Calu3 (cell line): ENCODE measurements at regions not wholly inside any gene's neighbourhood (a gene's known extent, or its start where the extent isn't known, plus 50 kb on each side); places are given as distances from the start of the nearest gene placed in this dataset.

ENCODE experiments used
- BruUV-seq: library from RNA; stranded (reverse); fragments of 400-500 nt; replicated peaks from 2 replicates; lab custom pipeline; 2021; lab: Mats Ljungman, UMichigan
- CTCF ChIA-PET: fragments of 300-600 bp; sonication (Branson Sonifier 250); formaldehyde crosslinking; loops from one replicate; lab custom pipeline; 2022; ENCODE audit warnings: antibody characterized with exemption; lab: Charles Lee
- DNase-seq: peaks from one replicate; pipeline ENCODE4 v3.0.0; 2022
- H3K27ac Mint-ChIP-seq: one replicate; pipeline ENCODE4 v1.8.0; 2022; ENCODE audit warnings: mixed read lengths; ENCODE audit not compliant: unreplicated experiment
- H3K27me3 Mint-ChIP-seq: one replicate; pipeline ENCODE4 v1.8.0; 2022; ENCODE audit warnings: mixed read lengths; ENCODE audit not compliant: unreplicated experiment
- H3K36me3 Mint-ChIP-seq: one replicate; pipeline ENCODE4 v1.8.0; 2022; ENCODE audit warnings: mild to moderate bottlenecking, moderate library complexity, mixed read lengths; ENCODE audit not compliant: insufficient read depth, unreplicated experiment
- H3K4me1 Mint-ChIP-seq: one replicate; pipeline ENCODE4 v1.8.0; 2022; ENCODE audit warnings: mild to moderate bottlenecking, low read depth, mixed read lengths; ENCODE audit not compliant: unreplicated experiment
- H3K4me3 Mint-ChIP-seq: one replicate; pipeline ENCODE4 v1.8.0; 2022; ENCODE audit warnings: mild to moderate bottlenecking, low read depth, moderate library complexity, mixed read lengths; ENCODE audit not compliant: unreplicated experiment
- H3K9me3 Mint-ChIP-seq: one replicate; pipeline ENCODE4 v1.8.0; 2022; ENCODE audit warnings: low read depth, mixed read lengths; ENCODE audit not compliant: unreplicated experiment
- CTCF ChIP-seq: fragments of 200-600 bp; IDR thresholded peaks from one replicate; pipeline ENCODE4 v1.8.0; 2022; ENCODE audit warnings: antibody characterized with exemption; ENCODE audit not compliant: unreplicated experiment
- intact Hi-C: fragments of 100-400 bp; cut with micrococcal nuclease; formaldehyde crosslinking; loops from one replicate; pipeline ENCODE4 v1.10.0; 2022; ENCODE audit not compliant: unreplicated experiment

DNA sequence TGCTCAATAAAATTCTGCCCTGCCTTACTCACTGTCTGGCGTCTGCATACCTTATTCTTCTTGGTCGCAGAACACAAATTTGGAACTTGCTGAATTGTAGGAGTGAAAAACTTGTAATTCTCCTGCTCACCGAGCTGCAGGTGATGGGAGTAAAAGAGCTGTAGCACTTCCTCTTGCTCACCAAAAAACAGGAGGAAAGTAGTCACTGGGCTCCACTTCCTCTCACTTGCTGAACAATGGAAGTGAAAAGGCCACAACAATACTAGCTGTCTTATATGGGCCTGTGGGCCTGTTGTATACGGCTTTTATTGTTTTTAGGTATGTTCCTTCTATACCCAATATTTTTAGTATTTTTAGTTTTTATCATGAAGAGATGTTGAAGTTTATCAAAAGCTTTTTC, 978.7 kb downstream of the SLITRK5 start:
- Mint-ChIP-seq H3K9me3 (no peaks in the 10 kb centered on the region), H3K36me3 (no peaks in the 10 kb centered on the region), H3K27ac (no peak overlapping the region), H3K27me3 (no peaks in the 10 kb centered on the region), H3K4me1 (no peaks in the 10 kb centered on the region), H3K4me3 (no peak overlapping the region)
- BruUV-seq = no TSS peak
- intact Hi-C loops = no loop called here
- CTCF ChIA-PET = no interaction called here
- no peak for DNase-seq
- no peak for TF ChIP-seq CTCF

DNA sequence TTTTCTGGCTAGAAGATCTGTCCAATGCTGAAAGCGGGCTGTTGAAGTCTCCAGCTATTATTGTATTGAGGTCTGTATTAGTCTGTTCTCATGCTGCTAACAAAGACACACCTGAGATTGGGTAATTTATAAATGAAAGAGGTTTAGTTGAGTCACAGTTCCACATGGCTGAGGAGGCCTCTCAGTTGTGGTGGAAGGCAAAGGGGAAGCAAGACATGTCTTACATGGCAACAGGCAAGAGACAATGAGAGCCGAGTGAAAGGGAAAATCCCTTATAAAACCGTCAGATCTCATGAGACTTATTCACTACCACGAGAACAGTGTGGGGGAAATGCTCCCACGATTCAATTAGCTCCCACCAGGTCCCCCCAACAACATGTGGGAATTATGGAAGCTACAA, 980.4 kb downstream of the SLITRK5 start:
- Mint-ChIP-seq H3K36me3 (no peaks in the 10 kb centered on the region), H3K4me1 (no peaks in the 10 kb centered on the region), H3K27me3 (no peaks in the 10 kb centered on the region), H3K4me3 (no peak overlapping the region), H3K9me3 (no peaks in the 10 kb centered on the region), H3K27ac (no peak overlapping the region)
- no peak for TF ChIP-seq CTCF
- BruUV-seq = no TSS peak
- intact Hi-C loops = no loop called here
- DNase-seq = no peak
- CTCF ChIA-PET = no interaction called here

GRCh38 chr13:88656751-88657150, 985.6 kb downstream of the SLITRK5 start:
- Mint-ChIP-seq H3K27ac (no peak overlapping the region), H3K27me3 (no peaks in the 10 kb centered on the region), H3K36me3 (no peaks in the 10 kb centered on the region), H3K4me3 (no peak overlapping the region), H3K9me3 (peaks cover 3% of the 10 kb centered on the region), H3K4me1 (no peaks in the 10 kb centered on the region)
- TF ChIP-seq CTCF = no peak
- no TSS peak for BruUV-seq
- intact Hi-C loops = no loop called here
- CTCF ChIA-PET = no interaction called here
- DNase-seq = peak; percentile 1

DNA sequence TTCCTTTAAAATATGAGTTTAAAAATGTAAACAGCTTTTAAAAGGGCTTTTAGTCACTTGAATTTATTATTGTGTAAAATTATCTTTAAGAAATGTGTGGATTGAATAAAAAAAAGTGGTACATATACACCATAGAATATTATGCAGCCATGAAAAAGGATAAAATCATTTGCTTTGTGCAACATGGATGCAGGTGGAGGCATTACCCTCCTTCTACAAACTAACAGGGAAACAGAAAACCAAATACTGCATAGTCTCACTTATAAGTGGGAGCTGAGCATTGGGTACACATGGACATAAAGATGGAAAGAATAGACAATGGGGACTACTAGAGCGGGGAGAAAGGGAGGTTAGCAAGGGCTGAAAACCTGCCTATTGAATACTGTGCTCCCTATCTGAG, 999.3 kb downstream of the SLITRK5 start:
- BruUV-seq = no TSS peak
- no peak overlapping the region for H3K4me3 Mint-ChIP-seq
- no peaks in the 10 kb centered on the region for H3K27me3 Mint-ChIP-seq
- CTCF ChIA-PET = no interaction called here
- no peaks in the 10 kb centered on the region for H3K9me3 Mint-ChIP-seq
- no peak overlapping the region for H3K27ac Mint-ChIP-seq
- H3K36me3 Mint-ChIP-seq = no peaks in the 10 kb centered on the region
- H3K4me1 Mint-ChIP-seq = no peaks in the 10 kb centered on the region
- DNase-seq = no peak
- intact Hi-C loops = no loop called here
- TF ChIP-seq CTCF = no peak
